OCI-LY3 (cell line): ENCODE measurements at regions not wholly inside any gene's neighbourhood (a gene's known extent, or its start where the extent isn't known, plus 50 kb on each side); places are given as distances from the start of the nearest gene placed in this dataset.

Experiments
- H2AFZ ChIP-seq: fragments of 200-600, 300-600 bp; shearing (Covaris generic); 2 replicates; pipeline ENCODE4 v1.6.0; 2014; ENCODE audit warnings: antibody characterized with exemption, low read depth, low read length
- H3K27ac ChIP-seq: fragments of 200-600, 300-600 bp; sonication (generic); 2 replicates; pipeline ENCODE4 v1.5.1; 2014; ENCODE audit warnings: mild to moderate bottlenecking, low read length, moderate library complexity, mixed read lengths
- H3K27me3 ChIP-seq: fragments of 200-600, 300-600 bp; sonication (generic); 2 replicates; pipeline ENCODE4 v1.6.1; 2014; ENCODE audit warnings: low read depth, low read length, mixed read lengths
- H3K36me3 ChIP-seq: fragments of 200-600, 300-600 bp; sonication (generic); replicated peaks from 2 replicates; pipeline ENCODE3; 2014; ENCODE audit warnings: low read depth, low read length, mixed read lengths
- H3K4me1 ChIP-seq: fragments of 300-600, 200-600 bp; sonication (generic); 2 replicates; pipeline ENCODE4 v1.6.1; 2014; ENCODE audit warnings: low read length, mixed read lengths
- H3K4me2 ChIP-seq: fragments of 200-600, 300-600 bp; sonication (generic); 2 replicates; pipeline ENCODE4 v1.6.1; 2014; ENCODE audit warnings: low read length, mixed read lengths
- H3K4me3 ChIP-seq: fragments of 300-600, 200-600 bp; sonication (generic); 2 replicates; pipeline ENCODE4 v1.5.1; 2014; ENCODE audit warnings: antibody characterized with exemption, mild to moderate bottlenecking, low read length, moderate library complexity
- H3K79me2 ChIP-seq: fragments of 300-600, 200-600 bp; shearing (Covaris generic); 2 replicates; pipeline ENCODE4 v1.6.1; 2014; ENCODE audit warnings: mild to moderate bottlenecking, low read length, mixed read lengths
- H3K9ac ChIP-seq: fragments of 300-600, 200-600 bp; shearing (Covaris generic); 2 replicates; pipeline ENCODE4 v1.6.0; 2014; ENCODE audit warnings: mild to moderate bottlenecking, low read length, moderate library complexity
- H3K9me3 ChIP-seq: fragments of 200-600, 300-600 bp; shearing (Covaris generic); 2 replicates; pipeline ENCODE4 v1.6.1; 2014; ENCODE audit warnings: low read length, mixed read lengths; ENCODE audit not compliant: insufficient read depth
- H4K20me1 ChIP-seq: fragments of 200-600, 300-600 bp; sonication (generic); 2 replicates; pipeline ENCODE4 v1.6.1; 2016; ENCODE audit warnings: low read length, mixed read lengths; ENCODE audit not compliant: insufficient read depth
- EZH2phosphoT487 ChIP-seq: fragments of 200-600 bp; shearing (Covaris generic); IDR thresholded peaks from 2 replicates; pipeline ENCODE4 v1.6.1; 2018; ENCODE audit warnings: antibody characterized with exemption, mixed run types, low read depth
- TF ChIP-seq, protein P1 (sequence below): fragments of 200-600, 300-600 bp; sonication (generic); IDR thresholded peaks from 2 replicates; pipeline ENCODE4 v1.5.1; 2014; ENCODE audit warnings: antibody characterized with exemption, low read length, low read depth

GRCh38 chr2:78411303-78411702 lies 614.2 kb upstream of the REG3G start:
- TF ChIP-seq, protein P1, sequence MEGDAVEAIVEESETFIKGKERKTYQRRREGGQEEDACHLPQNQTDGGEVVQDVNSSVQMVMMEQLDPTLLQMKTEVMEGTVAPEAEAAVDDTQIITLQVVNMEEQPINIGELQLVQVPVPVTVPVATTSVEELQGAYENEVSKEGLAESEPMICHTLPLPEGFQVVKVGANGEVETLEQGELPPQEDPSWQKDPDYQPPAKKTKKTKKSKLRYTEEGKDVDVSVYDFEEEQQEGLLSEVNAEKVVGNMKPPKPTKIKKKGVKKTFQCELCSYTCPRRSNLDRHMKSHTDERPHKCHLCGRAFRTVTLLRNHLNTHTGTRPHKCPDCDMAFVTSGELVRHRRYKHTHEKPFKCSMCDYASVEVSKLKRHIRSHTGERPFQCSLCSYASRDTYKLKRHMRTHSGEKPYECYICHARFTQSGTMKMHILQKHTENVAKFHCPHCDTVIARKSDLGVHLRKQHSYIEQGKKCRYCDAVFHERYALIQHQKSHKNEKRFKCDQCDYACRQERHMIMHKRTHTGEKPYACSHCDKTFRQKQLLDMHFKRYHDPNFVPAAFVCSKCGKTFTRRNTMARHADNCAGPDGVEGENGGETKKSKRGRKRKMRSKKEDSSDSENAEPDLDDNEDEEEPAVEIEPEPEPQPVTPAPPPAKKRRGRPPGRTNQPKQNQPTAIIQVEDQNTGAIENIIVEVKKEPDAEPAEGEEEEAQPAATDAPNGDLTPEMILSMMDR: no peak
- no peak for TF ChIP-seq EZH2phosphoT487
- H4K20me1 ChIP-seq: no peaks in the 10 kb centered on the region

DNA sequence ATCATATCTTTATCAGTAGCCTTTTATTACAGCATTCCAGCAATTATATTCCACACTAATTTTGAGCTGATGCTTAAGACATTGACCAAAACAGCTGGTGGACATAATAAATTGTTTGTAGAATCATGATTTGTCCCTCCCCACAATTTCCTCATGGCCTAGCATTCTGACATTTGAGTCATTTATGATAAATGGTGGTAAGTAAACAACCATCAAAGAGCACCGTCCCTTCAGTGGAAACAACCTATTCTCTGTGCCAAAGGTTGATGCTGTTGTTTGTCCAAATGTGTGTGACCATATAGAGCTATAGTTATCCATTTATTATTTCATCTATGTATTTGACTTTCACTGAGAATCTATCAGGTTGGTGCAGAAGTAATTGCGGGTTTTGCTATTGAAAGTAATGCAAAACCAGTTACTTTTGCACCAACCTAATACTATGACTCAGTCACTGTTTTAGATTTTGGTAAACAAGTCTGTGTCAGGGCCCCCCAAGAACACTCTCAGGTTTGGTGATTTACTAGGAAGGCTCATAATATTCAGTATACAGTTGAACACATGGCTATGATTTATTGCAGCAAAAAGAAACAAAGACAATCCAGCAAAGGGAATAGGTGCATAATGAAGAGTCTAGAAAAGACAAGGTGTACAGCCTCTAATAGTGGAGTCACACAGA lies 608.7 kb upstream of the REG3G start:
- H3K4me3 ChIP-seq: no peak overlapping the region
- no peaks in the 10 kb centered on the region for H3K4me1 ChIP-seq
- no peaks in the 10 kb centered on the region for H3K36me3 ChIP-seq
- no peaks in the 10 kb centered on the region for H3K79me2 ChIP-seq
- no peaks in the 10 kb centered on the region for H4K20me1 ChIP-seq
- H3K9me3 ChIP-seq: peaks cover 5% of the 10 kb centered on the region; the same call in 1 of the 2 replicates
- no peak overlapping the region for H3K4me2 ChIP-seq
- H2AFZ ChIP-seq: no peak overlapping the region
- no peak overlapping the region for H3K9ac ChIP-seq
- H3K27ac ChIP-seq: no peak overlapping the region
- H3K27me3 ChIP-seq: no peaks in the 10 kb centered on the region
- TF ChIP-seq EZH2phosphoT487: no peak
- TF ChIP-seq, protein P1: no peak

More at GRCh38 chr2:78411303-78411702, 614.2 kb upstream of the REG3G start:
- no peak overlapping the region for H3K4me3 ChIP-seq
- H2AFZ ChIP-seq: no peak overlapping the region
- H3K27me3 ChIP-seq: no peaks in the 10 kb centered on the region
- no peak overlapping the region for H3K27ac ChIP-seq
- peaks cover 5% of the 10 kb centered on the region; the same call in 1 of the 2 replicates for H3K9me3 ChIP-seq
- H3K79me2 ChIP-seq: no peaks in the 10 kb centered on the region
- no peak overlapping the region for H3K4me2 ChIP-seq
- no peaks in the 10 kb centered on the region for H3K36me3 ChIP-seq
- H3K4me1 ChIP-seq: no peaks in the 10 kb centered on the region
- H3K9ac ChIP-seq: no peak overlapping the region

DNA sequence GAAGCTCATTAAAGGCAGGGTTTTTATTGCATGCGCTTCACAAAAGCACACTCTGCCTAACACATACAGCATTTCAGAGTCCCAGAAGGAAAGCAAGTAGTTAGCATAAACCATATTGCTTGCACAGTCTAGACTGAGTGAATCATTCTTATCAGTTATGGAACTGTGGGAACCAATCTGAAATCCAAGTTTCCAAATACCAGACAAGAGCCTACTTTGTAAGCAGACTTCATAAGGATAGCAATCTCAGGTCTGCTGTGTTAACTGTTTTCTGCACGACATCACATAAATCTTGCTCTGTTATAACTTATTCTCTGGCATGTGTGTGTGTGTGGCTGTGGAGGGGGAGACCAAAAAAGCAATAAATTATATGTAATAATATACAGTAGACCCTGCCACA lies 608.1 kb upstream of the REG3G start:
- no peaks in the 10 kb centered on the region for H3K4me1 ChIP-seq
- H3K79me2 ChIP-seq: no peaks in the 10 kb centered on the region
- H4K20me1 ChIP-seq: no peaks in the 10 kb centered on the region
- no peak overlapping the region for H3K4me2 ChIP-seq
- no peak for TF ChIP-seq EZH2phosphoT487
- TF ChIP-seq, protein P1: no peak
- peaks cover 5% of the 10 kb centered on the region; the same call in 1 of the 2 replicates for H3K9me3 ChIP-seq
- H3K27me3 ChIP-seq: no peaks in the 10 kb centered on the region
- H3K9ac ChIP-seq: no peak overlapping the region
- no peak overlapping the region for H2AFZ ChIP-seq
- no peak overlapping the region for H3K4me3 ChIP-seq
- no peak overlapping the region for H3K27ac ChIP-seq
- no peaks in the 10 kb centered on the region for H3K36me3 ChIP-seq

GRCh38 chr2:78418021-78418420 lies 607.5 kb upstream of the REG3G start:
- H2AFZ ChIP-seq: no peak overlapping the region
- peaks cover 5% of the 10 kb centered on the region; the same call in 1 of the 2 replicates for H3K9me3 ChIP-seq
- H3K4me3 ChIP-seq: no peak overlapping the region
- H3K9ac ChIP-seq: no peak overlapping the region
- H4K20me1 ChIP-seq: no peaks in the 10 kb centered on the region
- TF ChIP-seq EZH2phosphoT487: no peak
- TF ChIP-seq, protein P1: no peak
- no peaks in the 10 kb centered on the region for H3K27me3 ChIP-seq
- no peaks in the 10 kb centered on the region for H3K36me3 ChIP-seq
- H3K79me2 ChIP-seq: no peaks in the 10 kb centered on the region
- no peak overlapping the region for H3K4me2 ChIP-seq
- no peak overlapping the region for H3K27ac ChIP-seq
- no peaks in the 10 kb centered on the region for H3K4me1 ChIP-seq
